HG03280 (cell line): ENCODE measurements at regions not wholly inside any gene's neighbourhood (a gene's known extent, or its start where the extent isn't known, plus 50 kb on each side); places are given as distances from the start of the nearest gene placed in this dataset.
"Not testable (repeated sequence)": the region's sequence is repeated elsewhere in the genome, so short reads cannot be mapped to it uniquely, and the experiment has no call there.

Experiments
- ATAC-seq: cut with Tn5 transposase; IDR thresholded peaks from one replicate; pipeline ENCODE4 v1.9.1; 2021; ENCODE audit warnings: mild to moderate bottlenecking, moderate library complexity; ENCODE audit not compliant: unreplicated experiment

GRCh38 chr6:92648364-92649086 is 770.8 kb downstream of the EPHA7 start:
- ATAC-seq, result no peak

- ATAC-seq, result no peak
Measured at GRCh38 chr6:92647630-92648029, 771.7 kb downstream of the EPHA7 start.

- not testable (repeated sequence) for ATAC-seq
Measured at GRCh38 chr6:92644104-92644791, 775.1 kb downstream of the EPHA7 start.

GRCh38 chr6:92635553-92636153 is 783.7 kb downstream of the EPHA7 start:
- ATAC-seq, result no peak

- ATAC-seq, result no peak
Measured at GRCh38 chr6:92634561-92634960, 784.8 kb downstream of the EPHA7 start.

- ATAC-seq, result no peak
Measured at GRCh38 chr6:92623431-92623830, 795.9 kb downstream of the EPHA7 start.

- ATAC-seq, result no peak
Measured at GRCh38 chr6:92617721-92618120, 801.6 kb downstream of the EPHA7 start.

- no peak for ATAC-seq
Measured at GRCh38 chr6:92608751-92609150, 810.6 kb downstream of the EPHA7 start.

GRCh38 chr6:92593201-92593600 is 826.2 kb downstream of the EPHA7 start:
- no peak for ATAC-seq

GRCh38 chr6:92589996-92590395 is 829.4 kb downstream of the EPHA7 start:
- no peak for ATAC-seq

- no peak for ATAC-seq
Measured at GRCh38 chr6:92588148-92588547, 831.2 kb downstream of the EPHA7 start.

- ATAC-seq, result no peak
Measured at GRCh38 chr6:92587525-92587924, 831.8 kb downstream of the EPHA7 start.

GRCh38 chr6:92586236-92586977 is 833.0 kb downstream of the EPHA7 start:
- ATAC-seq, result no peak

- ATAC-seq, result no peak
Measured at GRCh38 chr6:92582211-92582610, 837.1 kb downstream of the EPHA7 start.

- no peak for ATAC-seq
Measured at GRCh38 chr6:92577077-92577719, 842.2 kb downstream of the EPHA7 start.

GRCh38 chr6:92568541-92568940 is 850.8 kb downstream of the EPHA7 start:
- ATAC-seq, result no peak

GRCh38 chr6:92566632-92567031 is 852.7 kb downstream of the EPHA7 start:
- ATAC-seq, result no peak

- no peak for ATAC-seq
Measured at GRCh38 chr6:92564376-92564775, 855.0 kb downstream of the EPHA7 start.

GRCh38 chr6:92559611-92560010 is 859.7 kb downstream of the EPHA7 start:
- no peak for ATAC-seq

GRCh38 chr6:92559003-92559402 is 860.4 kb downstream of the EPHA7 start:
- no peak for ATAC-seq

GRCh38 chr6:92550501-92550900 is 868.9 kb downstream of the EPHA7 start:
- ATAC-seq, result no peak
